ENCODE measurements at regions not wholly inside any gene's neighbourhood (a gene's known extent, or its start where the extent isn't known, plus 50 kb on each side); places are given as distances from the start of the nearest gene placed in this dataset.
A peak's percentile ranks its signal among the peaks of the same experiment; 100 is the strongest.
"Not testable (repeated sequence)": the region's sequence is repeated elsewhere in the genome, so short reads cannot be mapped to it uniquely, and the experiment has no call there.

GRCh38 chr9:109986521-109986991, 206.6 kb downstream of the PALM2AKAP2 start:
- DNase-seq, result peak; percentile 80

GRCh38 chr9:109989296-109989695, 209.3 kb downstream of the PALM2AKAP2 start:
- no peak for DNase-seq

DNA sequence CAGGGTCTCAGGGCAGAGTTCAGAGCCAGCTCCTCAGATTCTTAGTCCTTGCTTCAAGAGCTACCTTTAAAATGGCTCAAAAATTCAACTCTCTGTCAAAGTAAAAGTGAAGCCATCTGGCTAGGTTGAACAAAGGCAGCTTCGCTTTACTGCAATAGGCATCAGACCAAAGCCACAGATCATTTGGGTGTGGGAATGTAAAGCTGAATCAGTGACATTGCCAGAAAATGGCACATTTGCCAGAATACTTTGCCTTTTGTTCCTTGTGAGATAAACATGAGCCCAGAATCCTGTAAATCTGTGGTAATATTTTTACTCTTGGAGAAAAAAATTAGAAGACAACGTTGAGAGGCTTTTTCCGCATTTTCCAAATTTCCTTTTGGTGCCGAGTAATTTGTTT, 210.5 kb downstream of the PALM2AKAP2 start:
- no peak for DNase-seq

DNA sequence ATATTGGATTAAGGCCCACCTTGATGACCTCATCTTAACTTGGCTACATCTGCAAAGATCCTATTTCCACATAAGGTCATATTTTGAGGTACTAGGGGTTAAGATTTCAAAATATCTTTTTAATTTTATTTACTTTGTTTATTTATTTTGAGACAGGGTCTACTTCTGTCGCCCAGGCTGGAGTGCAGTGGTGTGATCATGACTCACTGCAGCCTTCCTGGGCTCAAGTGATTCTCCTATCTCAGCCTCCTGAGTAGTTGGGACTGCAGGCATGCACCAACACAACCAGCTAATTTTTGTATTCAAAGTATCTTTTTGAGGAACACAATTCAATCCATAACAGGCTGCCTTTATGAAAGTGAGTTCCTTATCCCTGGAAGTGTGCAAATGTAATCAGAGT, 212.3 kb downstream of the PALM2AKAP2 start:
- no peak for DNase-seq

DNA sequence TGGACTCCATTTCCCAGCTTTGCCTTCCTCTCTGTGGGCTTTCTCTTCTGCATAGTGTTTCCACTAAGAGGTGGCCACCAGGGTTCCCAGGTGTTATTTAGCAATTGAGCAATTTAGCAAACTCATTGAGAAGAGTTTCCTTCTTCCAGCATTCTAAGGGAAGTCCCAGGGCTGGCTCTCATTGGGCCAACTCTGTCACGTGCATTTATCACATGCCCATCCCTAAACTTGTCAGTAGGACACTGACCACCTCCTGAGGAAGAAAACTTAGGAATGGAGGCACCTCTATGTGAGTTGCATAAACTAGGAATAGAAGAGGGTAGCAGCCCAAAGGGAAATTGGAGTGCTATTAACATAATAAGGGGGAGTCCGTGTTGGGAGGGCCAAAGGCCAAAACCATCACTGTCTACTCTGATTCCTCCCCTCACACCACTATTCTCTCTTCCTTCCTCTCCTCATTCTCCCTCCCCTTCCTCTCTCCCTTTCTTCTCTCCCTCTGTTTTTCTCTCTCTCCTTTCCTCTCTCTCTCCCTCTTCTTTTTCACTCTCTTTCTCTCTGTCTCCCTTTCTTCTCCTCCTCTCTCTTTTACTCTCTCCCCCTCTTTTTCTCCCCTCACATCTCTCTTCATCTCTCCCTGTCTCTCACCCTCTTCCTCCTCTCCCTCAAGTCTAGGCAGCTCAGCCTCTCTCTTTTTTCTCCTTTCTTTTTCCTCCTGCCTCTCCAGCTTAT, 213.4 kb downstream of the PALM2AKAP2 start:
- DNase-seq, result no peak

- no peak for DNase-seq
These were observed 213.8 kb downstream of the C9orf152 start for GRCh38 chr9:109994141-109994540.

- DNase-seq, result no peak
These were observed 210.9 kb downstream of the C9orf152 start for GRCh38 chr9:109996936-109997580.

DNA sequence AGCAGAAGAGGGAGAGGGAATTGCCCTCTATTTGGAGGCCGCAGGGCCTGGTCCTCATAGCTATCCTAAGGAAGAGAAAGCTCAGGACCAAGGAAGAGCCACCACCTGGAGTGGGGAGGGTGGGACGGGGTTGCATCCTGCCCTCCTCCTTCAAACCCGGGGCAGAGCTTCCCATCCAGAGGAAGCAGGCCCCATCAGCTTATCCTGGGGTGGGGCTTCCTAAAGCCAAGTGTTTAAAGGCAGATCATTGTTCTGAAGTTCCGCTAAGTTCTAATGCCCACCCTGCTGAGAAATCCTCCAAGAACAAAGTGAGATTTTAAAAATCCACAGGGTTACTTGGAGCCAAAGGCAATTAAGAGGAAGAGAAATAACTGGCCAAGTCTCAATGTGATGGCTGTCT, 210.3 kb downstream of the C9orf152 start:
- no peak for DNase-seq

DNA sequence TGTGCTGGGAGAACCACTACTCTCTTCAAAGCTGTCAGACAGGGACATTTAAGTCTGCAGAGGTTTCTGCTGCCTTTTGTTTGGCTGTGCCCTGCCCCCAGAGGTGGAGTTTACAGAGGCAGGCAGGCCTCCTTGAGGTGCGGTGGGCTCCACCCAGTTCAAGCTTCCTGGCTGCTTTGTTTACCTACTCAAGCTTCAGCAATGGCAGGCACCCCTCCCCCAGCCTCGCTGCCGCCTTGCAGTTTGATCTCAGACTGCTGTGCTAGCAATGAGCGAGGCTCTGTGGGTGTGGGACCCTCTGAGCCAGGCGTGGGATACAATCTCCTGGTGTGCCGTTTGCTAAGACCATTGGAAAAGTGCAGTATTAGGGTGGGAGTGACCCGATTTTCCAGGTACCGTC, 202.4 kb downstream of the C9orf152 start:
- not testable (repeated sequence) for DNase-seq

- no peak for DNase-seq
These were observed 201.3 kb downstream of the C9orf152 start for GRCh38 chr9:110006657-110007056.

DNA sequence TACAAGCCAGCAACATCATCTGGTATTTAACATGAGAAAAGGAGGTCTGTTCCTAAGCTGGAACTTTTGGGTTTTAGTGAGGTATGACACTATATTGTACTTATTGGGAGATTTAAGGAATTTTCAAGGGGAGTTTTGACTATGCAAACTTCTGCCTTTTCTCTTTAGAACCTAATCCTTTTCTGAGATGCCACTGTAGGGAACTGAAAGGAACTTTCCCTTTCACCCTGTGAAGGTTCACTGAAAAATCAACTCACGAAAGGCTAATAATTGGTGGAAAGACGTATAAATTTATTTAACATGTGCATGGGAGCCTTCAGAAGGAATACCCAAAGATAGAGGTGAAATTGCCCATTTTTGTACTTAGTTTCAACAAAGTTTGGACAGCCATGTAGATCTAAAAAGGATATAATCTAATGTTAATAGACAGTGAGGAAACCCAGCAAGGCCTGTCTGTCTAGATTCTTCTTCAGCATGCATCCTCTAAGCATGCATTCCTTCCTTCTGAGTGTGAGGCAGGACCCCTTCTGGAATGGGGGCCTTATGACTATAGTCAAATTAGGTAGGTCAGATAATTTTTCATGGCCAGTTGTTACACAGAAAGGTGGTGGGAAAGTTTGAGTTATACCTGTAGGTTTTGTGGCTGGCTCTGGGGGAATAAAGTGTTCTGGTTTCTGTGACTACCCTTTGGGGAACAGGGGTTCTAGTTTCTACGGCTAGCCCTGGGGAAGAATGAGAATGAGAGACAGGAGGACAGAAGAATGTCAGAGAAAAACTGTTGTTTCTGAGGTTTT, 200.3 kb downstream of the C9orf152 start:
- no peak for DNase-seq

GRCh38 chr9:110008663-110009062, 199.3 kb downstream of the C9orf152 start:
- no peak for DNase-seq

DNA sequence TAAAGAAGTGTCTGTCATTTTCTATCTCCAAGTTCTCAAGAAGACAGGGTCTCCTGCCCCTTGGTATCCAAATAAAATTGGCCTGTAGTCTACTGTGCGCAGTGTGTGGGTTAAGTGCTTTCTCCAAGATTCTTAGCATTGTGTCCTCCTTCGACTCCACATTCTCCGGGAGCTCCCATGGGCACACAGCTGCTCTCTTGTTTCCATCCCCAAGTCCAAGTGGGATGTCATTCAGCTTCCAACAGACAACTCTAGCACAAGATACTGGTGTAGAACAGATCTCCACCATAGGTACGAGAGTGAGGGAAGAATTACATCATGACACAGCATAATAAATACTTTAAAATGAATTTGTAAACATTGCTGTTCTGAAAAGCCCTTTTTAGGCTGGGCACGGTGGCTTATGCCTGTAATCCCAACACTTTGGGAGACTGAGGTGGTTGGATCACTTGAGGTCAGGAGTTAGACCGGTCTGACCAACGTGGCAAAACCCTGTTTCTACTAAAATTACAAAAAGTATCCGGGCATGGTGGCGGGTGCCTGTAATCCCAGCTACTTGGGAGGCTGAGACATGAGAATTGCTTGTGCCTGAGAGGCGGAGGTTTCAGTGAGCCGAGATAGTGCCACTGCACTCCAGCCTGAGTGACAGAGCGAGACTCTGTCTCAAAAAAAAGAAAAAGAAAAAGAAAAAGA, 196.2 kb downstream of the C9orf152 start:
- DNase-seq, result no peak

GRCh38 chr9:110013064-110013463, 194.9 kb downstream of the C9orf152 start:
- DNase-seq, result no peak

DNA sequence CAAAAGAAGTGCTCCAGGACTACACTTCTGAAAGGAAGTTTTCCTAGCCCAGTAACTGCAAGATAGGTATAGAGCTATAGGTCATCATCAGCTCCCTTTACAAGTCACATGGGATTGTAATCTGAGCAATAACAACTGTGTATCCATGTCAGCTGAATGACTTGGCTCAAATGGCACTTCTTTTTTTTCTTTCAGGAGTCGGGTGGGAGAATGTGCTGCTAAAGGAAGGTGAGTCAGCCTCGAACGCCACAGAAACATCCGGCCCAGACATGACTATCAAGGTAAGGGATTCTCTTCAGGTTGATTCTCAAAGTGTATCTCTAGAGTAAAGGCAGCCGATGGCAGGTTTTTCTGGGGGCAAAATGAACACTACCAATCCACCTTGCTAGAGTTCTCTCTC, 192.2 kb downstream of the C9orf152 start:
- peak; percentile 13 for DNase-seq

GRCh38 chr9:110016340-110016739, 191.6 kb downstream of the C9orf152 start:
- peak; percentile 48 for DNase-seq

GRCh38 chr9:110020216-110020615, 187.7 kb downstream of the C9orf152 start:
- DNase-seq, result not testable (repeated sequence)

DNA sequence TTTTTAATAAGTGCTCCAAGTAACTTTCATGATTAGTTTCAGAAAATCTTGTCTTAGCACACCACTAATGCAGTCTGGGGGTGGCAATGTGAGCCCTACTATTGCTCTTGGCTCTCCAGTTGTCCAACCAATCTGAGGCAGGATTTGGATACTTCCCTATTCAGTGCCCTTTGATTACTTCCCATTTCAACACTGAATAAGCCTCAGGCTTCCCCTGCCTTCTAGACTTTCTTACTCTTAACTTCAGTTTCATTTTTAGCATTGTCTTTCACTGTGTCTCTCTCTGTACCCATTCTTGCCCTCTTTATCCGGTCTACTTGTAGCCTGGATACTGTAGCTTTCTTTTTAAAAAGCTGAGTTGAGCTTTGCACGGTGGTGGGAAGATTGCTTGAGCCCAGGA, 186.1 kb downstream of the C9orf152 start:
- DNase-seq, result no peak

GRCh38 chr9:110023221-110023620, 184.7 kb downstream of the C9orf152 start:
- not testable (repeated sequence) for DNase-seq

DNA sequence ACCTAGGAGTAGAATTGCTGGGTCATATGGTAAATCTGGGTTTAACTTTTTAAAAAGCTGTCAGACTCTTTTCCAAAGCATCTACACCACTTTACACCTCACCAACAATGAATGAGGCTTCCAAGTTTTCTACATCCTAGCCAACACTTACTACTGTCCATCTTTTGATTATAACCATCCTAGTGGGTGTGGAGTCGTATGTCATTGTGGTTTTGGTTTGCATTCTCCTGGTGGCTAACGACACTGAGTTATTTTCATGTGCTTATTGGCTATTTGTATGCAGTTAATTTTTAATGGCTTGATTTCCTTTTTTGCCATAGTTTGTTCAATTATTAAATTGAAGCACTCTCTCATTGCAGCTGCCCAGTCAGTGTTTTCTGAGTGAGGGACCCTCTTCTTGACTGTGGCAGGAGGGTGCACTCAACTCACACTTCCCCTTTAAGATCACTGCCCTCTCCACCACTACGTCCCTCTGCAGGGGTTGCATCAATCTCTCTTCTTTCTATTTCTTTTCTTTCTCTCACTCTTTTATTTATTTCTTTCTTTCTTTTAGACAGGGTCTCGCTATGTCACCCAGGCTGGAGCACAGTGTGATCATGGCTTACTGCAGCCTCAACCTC, 182.3 kb downstream of the C9orf152 start:
- DNase-seq, result no peak

DNA sequence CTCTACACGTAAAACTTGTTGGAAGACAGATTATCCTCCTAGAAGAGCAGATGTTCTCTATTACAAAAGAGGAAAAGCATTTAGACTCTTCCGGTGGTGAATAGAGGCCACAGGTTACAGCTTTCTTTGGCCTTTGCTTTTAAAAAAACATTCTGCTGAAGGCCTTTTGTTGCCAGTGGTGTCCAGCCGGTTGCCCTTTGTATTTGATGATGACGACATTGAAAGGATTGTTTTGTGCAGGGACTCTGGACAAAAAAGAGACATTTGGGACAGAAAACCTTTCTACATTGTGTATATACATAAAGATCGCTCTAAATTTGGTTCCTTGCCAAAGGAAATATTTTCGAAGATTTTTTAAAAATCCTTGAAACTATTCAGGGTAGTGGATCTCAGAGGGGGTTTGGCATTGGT, 180.3 kb downstream of the C9orf152 start:
- DNase-seq, result no peak

- no peak for DNase-seq
These were observed 179.7 kb downstream of the C9orf152 start for GRCh38 chr9:110028271-110028670.

DNA sequence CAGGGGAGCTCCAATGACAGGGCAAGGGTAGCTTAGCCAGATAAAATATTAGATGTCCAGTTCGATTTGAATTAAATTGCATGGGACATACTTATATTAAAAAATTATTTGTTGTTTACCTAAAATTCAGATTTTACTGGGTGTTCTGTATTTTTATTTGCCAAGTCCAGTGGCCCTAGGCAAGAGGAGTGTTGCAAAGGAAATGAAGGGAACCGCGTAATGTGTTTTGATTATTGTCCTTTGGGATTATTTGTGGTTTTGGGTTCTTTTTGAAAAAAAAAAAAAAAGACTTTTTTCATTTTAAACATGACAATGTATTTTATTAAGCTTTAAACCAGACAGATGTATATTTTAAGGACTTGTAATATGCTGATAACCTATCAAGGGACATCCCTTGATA, 179.3 kb downstream of the C9orf152 start:
- DNase-seq, result no peak

Data from amniotic stem cell (primary cell).